H1 (cell line): ENCODE measurements at regions not wholly inside any gene's neighbourhood (a gene's known extent, or its start where the extent isn't known, plus 50 kb on each side); places are given as distances from the start of the nearest gene placed in this dataset.

ENCODE experiments used
- BRCA1 ChIP-seq: IDR thresholded peaks from 2 replicates; pipeline ENCODE4 v1.6.1; 2012; ENCODE audit warnings: low read depth, low read length, improper control_type of control experiment
- CBX5 ChIP-seq: fragments of 300-800, 300-1000 bp; sonication (generic); IDR thresholded peaks from 2 replicates; pipeline ENCODE4 v1.7.1; 2016; ENCODE audit warnings: antibody characterized with exemption, low read length, low read depth
- EZH2 ChIP-seq: fragments of 200-600 bp; sonication (generic); IDR thresholded peaks from 2 replicates; pipeline ENCODE4 v1.7.1; 2012; ENCODE audit warnings: low read depth, mild to moderate bottlenecking, moderate library complexity, low read length, inconsistent platforms; ENCODE audit not compliant: severe bottlenecking
- GABPA ChIP-seq: IDR thresholded peaks from 2 replicates; pipeline ENCODE4 v1.6.1; 2011; ENCODE audit warnings: mild to moderate bottlenecking, low read length, moderate library complexity, borderline replicate concordance; ENCODE audit not compliant: insufficient read depth
- GTF2F1 ChIP-seq: IDR thresholded peaks from 2 replicates; pipeline ENCODE4 v1.6.1; 2012; ENCODE audit warnings: low read depth, low read length, improper control_type of control experiment, borderline replicate concordance
- HDAC6 ChIP-seq: IDR thresholded peaks from one replicate; pipeline ENCODE4 v1.7.1; 2012; ENCODE audit warnings: low read depth, mild to moderate bottlenecking, inconsistent platforms, low read length, moderate library complexity
- JUND ChIP-seq: IDR thresholded peaks from 2 replicates; pipeline ENCODE4 v1.6.1; 2011; ENCODE audit warnings: mild to moderate bottlenecking, improper control_type of control experiment, low read length
- KDM1A ChIP-seq: fragments of 200-600, 300-600 bp; sonication (generic); IDR thresholded peaks from 2 replicates; pipeline ENCODE4 v1.7.1; 2016; ENCODE audit warnings: mild to moderate bottlenecking, low read length, borderline replicate concordance
- KDM5A ChIP-seq: fragments of 200-600 bp; IDR thresholded peaks from 2 replicates; pipeline ENCODE4 v1.7.1; 2012; ENCODE audit warnings: mild to moderate bottlenecking, low read length, inconsistent platforms, mixed read lengths
- PHF8 ChIP-seq: fragments of 200-600 bp; sonication (generic); conservative IDR thresholded peaks from 2 replicates; pipeline ENCODE4 v1.7.1; 2012; ENCODE audit warnings: low read depth, mild to moderate bottlenecking, inconsistent platforms, low read length, moderate library complexity
- POLR2A ChIP-seq, 2 experiments: IDR thresholded peaks; 1 replicate in 1 of 2; 2 replicates in 1 of 2; pipeline ENCODE4 v1.6.1; 2011; ENCODE audit warnings: low read depth in 2 of 2, low read length in 2 of 2, mild to moderate bottlenecking in 2 of 2; ENCODE audit errors: control extremely low read depth in 1 of 2
- POLR2AphosphoS5 ChIP-seq: IDR thresholded peaks from 2 replicates; pipeline ENCODE4 v1.6.1; 2011; ENCODE audit warnings: low read depth, low read length
- SIRT6 ChIP-seq: IDR thresholded peaks from one replicate; pipeline ENCODE4 v1.7.1; 2012; ENCODE audit warnings: low read length, inconsistent platforms
- SIX5 ChIP-seq: IDR thresholded peaks from 2 replicates; pipeline ENCODE4 v1.6.1; 2011; ENCODE audit warnings: mild to moderate bottlenecking, low read depth, low read length
- SRF ChIP-seq: IDR thresholded peaks from 2 replicates; pipeline ENCODE4 v1.6.1; 2011; ENCODE audit warnings: mild to moderate bottlenecking, low read depth, low read length, moderate library complexity
- SUZ12 ChIP-seq: fragments of 200-600 bp; sonication (generic); IDR thresholded peaks from 2 replicates; pipeline ENCODE4 v1.6.1; 2012; ENCODE audit warnings: mild to moderate bottlenecking, inconsistent platforms, low read length, moderate library complexity, mixed read lengths
- TAF7 ChIP-seq: optimal IDR thresholded peaks from 2 replicates; pipeline ENCODE3; 2011; ENCODE audit warnings: low read depth, mild to moderate bottlenecking, inconsistent platforms, low read length, moderate library complexity, borderline replicate concordance
- TBP ChIP-seq: IDR thresholded peaks from 2 replicates; pipeline ENCODE4 v1.6.1; 2011; ENCODE audit warnings: low read depth, low read length, improper control_type of control experiment
- TEAD4 ChIP-seq: IDR thresholded peaks from 2 replicates; pipeline ENCODE4 v1.6.1; 2012; ENCODE audit warnings: low read depth, low read length, inconsistent platforms, mixed read lengths
- YY1 ChIP-seq: IDR thresholded peaks from 2 replicates; pipeline ENCODE4 v1.6.1; 2011; ENCODE audit warnings: low read depth, mild to moderate bottlenecking, low read length
- TF ChIP-seq, protein P1 (sequence below): IDR thresholded peaks from 2 replicates; pipeline ENCODE4 v1.6.1; 2012; ENCODE audit warnings: low read length, inconsistent platforms
- TF ChIP-seq, protein P2 (sequence below), 3 experiments: IDR thresholded peaks; 1 replicate in 2 of 3; 2 replicates in 1 of 3; pipeline versions ENCODE4 v1.5.1 to v1.6.1; 2011; ENCODE audit warnings: low read length in 3 of 3, mild to moderate bottlenecking in 3 of 3, inconsistent platforms in 2 of 3, low read depth in 1 of 3, moderate library complexity in 1 of 3; ENCODE audit not compliant: insufficient read depth in 1 of 3; ENCODE audit errors: control extremely low read depth in 1 of 3

DNA sequence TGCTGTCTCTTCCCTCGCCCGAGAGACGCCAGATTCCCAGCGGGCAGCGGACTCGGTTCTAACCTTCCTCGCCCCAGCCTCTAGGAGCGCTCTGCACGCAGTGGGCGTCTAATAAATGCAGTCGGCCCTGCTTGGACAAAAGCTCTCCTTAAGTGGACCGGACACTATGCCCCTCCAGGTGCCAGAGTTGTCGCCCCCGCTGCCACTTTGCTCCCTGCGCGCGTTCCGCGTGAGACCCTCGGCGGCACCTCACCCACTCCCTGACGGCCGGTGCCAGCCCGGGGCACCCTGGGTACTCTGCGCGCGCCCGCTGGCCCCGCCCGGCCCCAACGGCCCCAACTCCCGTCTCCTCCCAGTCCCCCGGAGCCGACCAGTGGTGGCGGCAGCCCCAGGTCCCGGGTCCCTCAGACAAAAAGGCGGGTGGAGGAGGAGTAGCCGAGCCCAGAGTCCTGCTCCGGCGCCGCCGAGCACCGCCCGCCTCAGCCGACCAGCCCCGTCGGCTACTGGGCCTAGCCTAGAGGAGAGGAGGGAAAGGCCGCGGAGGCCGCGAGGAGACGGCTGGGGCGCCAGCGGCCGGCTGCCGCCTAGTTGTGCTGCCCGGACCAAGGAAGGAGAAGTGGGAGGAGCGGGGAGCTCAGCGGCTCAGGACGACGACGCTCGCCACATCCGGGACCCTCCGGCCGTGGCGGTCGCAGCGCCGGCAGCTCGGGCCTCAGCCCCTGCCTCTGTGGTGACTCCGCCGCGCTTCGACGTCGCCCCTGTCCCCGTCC is 123.0 kb downstream of the GOSR1 start (continued):
- no peak for TF ChIP-seq SUZ12
- peak; percentile 73 for TF ChIP-seq TBP
- no peak; the same call in 1 of the 2 replicates for TF ChIP-seq YY1
- no peak for TF ChIP-seq TEAD4
- TF ChIP-seq, protein P1, sequence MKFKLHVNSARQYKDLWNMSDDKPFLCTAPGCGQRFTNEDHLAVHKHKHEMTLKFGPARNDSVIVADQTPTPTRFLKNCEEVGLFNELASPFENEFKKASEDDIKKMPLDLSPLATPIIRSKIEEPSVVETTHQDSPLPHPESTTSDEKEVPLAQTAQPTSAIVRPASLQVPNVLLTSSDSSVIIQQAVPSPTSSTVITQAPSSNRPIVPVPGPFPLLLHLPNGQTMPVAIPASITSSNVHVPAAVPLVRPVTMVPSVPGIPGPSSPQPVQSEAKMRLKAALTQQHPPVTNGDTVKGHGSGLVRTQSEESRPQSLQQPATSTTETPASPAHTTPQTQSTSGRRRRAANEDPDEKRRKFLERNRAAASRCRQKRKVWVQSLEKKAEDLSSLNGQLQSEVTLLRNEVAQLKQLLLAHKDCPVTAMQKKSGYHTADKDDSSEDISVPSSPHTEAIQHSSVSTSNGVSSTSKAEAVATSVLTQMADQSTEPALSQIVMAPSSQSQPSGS, result no peak
- no peak for TF ChIP-seq GTF2F1
- TF ChIP-seq CBX5, result no peak
- TF ChIP-seq JUND, result no peak
- peak; percentile 93 for TF ChIP-seq KDM1A
- TF ChIP-seq GABPA, result no peak
- TF ChIP-seq EZH2, result no peak
- TF ChIP-seq POLR2AphosphoS5, result peak; percentile 57; the same call in 1 of the 2 replicates
- no peak for TF ChIP-seq KDM5A
- TF ChIP-seq TAF7, result peak; percentile 79
- TF ChIP-seq SIRT6, result no peak
- TF ChIP-seq BRCA1, result no peak
- no peak for TF ChIP-seq HDAC6
- TF ChIP-seq SRF, result no peak
- TF ChIP-seq, protein P2, sequence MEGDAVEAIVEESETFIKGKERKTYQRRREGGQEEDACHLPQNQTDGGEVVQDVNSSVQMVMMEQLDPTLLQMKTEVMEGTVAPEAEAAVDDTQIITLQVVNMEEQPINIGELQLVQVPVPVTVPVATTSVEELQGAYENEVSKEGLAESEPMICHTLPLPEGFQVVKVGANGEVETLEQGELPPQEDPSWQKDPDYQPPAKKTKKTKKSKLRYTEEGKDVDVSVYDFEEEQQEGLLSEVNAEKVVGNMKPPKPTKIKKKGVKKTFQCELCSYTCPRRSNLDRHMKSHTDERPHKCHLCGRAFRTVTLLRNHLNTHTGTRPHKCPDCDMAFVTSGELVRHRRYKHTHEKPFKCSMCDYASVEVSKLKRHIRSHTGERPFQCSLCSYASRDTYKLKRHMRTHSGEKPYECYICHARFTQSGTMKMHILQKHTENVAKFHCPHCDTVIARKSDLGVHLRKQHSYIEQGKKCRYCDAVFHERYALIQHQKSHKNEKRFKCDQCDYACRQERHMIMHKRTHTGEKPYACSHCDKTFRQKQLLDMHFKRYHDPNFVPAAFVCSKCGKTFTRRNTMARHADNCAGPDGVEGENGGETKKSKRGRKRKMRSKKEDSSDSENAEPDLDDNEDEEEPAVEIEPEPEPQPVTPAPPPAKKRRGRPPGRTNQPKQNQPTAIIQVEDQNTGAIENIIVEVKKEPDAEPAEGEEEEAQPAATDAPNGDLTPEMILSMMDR (IDR thresholded peaks at IDR 0.05; ENCODE audit: control extremely low read depth in 1 of 3, insufficient read depth in 1 of 3, low read depth in 1 of 3, low read length in 3 of 3), result peak; percentile 27 to 65 (median 45)
- peak; percentile 98 for TF ChIP-seq PHF8
- peak in 1 of 2 experiments; percentile 75 for TF ChIP-seq POLR2A (IDR thresholded peaks at IDR 0.05; ENCODE audit: control extremely low read depth in 1 of 2, low read depth in 2 of 2, low read length in 2 of 2)
- TF ChIP-seq SIX5, result no peak
